Activated CD4-positive, CD25-positive, alpha-beta regulatory T cell treated with anti-CD3 and anti-CD28 coated beads, Interleukin-2, amount 50 U/mL, for 24 hours (primary cell): ENCODE measurements at regions not wholly inside any gene's neighbourhood (a gene's known extent, or its start where the extent isn't known, plus 50 kb on each side); places are given as distances from the start of the nearest gene placed in this dataset.
"Not testable (repeated sequence)": the region's sequence is repeated elsewhere in the genome, so short reads cannot be mapped to it uniquely, and the experiment has no call there.

Experiments used
- ATAC-seq, 2 donors: fragments of 150-1000 bp; cut with Tn5 transposase; one replicate each; pipeline ENCODE4 v1.10.0; 2021; ENCODE audit warnings: mild to moderate bottlenecking in 1 of 2, moderate library complexity in 1 of 2

DNA sequence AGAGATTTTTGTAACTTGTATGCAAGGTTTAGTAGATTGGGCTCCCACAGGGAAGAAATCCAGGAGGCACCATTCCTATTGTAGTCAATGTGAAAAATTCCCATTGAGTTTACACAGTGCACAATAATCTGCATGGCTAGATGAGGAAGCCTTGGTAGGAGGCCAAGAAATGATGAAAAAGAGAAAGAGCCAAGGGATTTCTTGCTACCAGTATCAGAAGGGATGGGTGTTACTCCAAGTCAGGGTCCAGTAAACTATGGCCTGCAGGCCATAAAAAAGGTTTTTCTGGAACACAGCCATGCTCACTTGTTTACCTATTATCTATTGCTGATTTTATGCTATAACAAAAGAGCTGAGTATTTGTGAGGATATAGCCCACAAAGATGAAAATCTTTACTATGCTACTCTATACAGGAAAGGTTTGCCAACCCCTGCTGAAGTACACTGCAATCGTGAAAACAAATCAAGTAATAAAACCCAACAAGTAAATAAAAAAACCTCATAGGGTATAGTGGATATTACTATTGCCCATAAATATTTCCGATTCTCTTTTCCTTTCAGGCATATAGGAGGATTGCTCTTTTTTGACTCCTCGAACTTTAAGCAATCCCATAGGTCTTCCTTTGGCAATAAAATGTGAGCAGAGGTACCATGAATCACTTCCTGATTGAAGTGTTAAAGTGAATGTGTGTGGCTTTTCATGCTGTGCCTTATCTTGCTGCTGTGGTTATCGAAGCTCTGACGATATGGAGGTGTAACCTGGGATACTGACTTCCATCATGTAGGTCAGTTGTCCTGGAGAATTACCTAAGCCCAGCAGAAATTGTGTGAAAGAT, 256.3 kb upstream of the MAGI2 start:
- no peak for ATAC-seq

DNA sequence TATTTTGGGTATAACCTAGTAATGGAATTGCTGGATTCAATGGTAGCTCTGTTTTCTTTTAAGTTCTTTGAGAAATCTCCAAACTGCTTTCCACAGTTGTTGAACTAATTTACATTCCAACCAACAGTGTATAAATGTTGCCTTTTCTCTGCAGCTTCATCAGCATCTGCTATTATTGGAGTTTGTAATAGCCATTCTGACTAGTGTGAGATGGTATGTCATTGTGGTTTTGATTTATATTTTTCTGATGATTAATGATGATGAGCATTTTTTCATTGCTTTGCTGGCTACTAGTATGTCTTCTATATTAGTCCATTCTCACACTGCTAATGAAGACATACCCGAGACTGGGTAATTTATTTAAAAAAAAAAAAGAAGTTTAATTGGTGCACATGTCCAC, 248.6 kb upstream of the MAGI2 start:
- ATAC-seq: no peak

DNA sequence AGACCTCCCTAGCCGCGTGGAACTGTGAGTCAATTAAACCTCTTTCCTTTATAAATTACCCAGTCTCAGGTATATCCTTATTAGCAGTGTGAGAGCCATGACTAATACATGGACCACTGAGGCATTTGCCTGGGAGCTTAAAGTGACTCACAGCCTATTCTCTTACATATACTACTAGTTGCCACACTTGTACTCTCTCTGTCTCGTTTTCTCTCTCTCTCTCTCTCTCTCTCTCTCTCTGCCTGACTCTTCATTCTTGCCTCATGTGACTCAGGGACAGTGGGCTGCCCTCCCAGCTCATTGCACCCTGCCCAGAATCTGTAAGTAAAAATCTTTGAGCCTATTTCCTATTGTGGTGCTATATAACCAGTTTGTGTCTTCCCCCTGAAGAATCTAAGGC, 238.5 kb upstream of the MAGI2 start:
- peak in 1 of 2 donors; percentile 53 for ATAC-seq

DNA sequence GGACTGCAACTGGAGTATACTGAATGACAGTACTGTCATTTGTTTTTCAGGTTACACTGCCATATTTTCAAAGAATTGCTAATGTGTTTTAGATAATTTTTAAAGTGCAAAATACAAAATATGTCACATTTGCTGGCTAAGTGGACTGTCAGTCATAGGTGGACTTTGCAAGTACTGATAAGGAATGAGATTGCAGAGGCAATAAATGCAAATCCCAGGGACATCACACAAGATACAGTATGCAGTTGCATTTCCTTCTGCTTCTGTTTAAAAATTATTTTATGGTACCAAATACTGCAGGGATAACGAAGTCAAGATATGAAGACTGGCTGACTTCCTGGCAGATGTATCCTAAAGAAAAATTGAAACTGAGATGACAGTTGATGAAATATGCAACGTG, 237.6 kb upstream of the MAGI2 start:
- no peak for ATAC-seq

DNA sequence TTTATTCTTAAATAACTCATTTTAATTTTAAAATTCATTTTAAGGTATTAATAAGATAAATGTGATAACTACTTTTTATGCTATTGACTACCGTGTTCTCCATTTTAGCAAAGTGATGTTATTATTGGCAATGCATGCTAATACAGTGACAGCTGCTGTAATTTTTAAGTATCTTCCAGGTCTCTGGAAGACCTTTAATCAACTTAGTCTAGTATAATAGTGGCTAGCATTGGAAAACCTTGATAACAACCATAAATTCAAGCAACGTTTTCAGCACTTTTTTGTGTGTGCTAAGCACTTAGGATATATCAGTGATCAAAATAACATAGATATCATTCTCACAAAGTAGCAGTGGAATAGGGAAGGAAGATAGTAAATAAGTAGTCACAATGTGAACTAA, 230.9 kb upstream of the MAGI2 start:
- ATAC-seq: no peak

DNA sequence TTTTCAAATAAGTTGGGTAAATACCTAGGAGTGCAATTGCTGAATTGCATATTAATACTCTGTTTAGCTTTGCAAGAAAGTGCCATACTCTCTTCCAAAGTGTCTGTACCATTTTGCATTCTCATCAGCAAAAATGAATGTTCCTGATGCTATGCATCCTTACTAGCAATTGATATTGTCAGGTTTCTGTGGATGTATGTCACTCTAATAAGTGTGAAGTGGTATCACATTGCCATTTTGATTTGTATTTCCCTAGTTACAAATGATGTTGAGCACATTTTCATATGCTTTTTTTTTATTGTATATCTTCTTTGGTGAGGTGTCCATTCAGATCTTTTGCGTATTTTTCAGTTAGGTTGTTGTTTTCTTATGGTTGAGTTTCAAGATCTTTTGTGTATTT, 230.4 kb upstream of the MAGI2 start:
- ATAC-seq: no peak

DNA sequence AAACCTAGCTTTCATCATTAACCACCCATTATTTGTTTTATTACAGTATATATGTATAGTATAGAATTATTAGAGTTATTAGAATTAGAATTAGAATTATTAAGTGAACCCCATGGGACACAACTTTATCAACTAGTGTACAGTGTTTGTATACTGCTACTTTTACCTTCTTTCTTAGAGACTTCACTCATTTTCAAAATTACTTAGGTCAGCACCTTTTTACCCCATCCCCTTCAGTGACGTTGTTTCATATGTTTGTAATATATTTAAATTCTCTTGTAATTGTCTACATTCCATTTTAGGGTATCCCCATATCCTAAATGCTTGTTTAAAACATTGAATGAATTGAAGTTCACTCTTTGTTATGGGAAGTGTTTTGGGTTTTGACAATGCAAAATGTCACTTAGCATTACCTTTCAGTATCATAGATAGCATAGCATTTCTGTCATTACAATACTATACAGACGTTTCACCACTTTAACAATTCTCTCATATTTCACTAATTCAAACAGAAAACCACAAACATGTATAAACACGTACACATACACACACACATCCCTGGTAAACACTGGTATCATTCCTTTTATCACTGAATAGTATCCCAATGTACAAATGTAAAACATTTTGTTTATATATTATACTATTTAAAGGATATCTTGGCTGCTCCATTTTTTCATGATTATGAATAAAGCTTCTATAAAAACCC, 229.9 kb upstream of the MAGI2 start:
- ATAC-seq: no peak

DNA sequence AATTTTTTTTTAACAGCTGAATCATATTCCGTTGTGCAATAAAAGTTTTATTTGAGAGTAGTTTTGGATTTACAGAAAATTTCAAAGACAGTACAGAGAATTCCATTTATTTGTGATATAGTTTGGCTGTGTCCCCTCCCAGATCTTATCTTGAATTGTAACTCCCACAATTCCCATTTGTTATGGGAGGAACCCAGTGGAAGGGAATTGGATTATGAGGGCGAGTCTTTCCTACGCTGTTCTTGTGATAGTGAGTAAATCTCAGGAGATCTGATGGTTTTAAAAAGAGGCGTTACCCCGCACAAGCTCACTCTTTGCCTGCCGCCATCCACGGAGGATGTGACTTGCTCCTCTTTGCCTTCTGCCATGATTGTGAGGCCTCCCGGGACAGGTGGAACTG, 228.0 kb upstream of the MAGI2 start:
- no peak for ATAC-seq

DNA sequence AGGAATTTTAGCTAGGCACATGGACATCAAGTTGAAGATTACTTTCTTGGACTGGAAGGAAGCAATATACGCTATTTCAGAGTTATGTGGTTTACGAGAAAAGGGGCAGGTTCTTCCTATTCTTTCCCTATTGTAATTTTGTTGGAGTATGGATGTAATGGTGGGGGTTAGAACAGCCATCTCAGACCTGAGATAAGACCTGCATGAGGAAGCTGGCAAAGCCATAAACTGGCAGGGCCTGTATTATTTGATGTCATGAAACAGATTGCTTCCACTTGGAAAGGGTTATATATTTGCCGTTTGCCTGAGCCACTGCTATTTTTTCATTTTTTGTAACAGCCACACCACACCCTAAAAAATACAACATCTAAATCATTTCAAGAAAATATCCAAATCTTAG, 220.5 kb upstream of the MAGI2 start:
- ATAC-seq: no peak

DNA sequence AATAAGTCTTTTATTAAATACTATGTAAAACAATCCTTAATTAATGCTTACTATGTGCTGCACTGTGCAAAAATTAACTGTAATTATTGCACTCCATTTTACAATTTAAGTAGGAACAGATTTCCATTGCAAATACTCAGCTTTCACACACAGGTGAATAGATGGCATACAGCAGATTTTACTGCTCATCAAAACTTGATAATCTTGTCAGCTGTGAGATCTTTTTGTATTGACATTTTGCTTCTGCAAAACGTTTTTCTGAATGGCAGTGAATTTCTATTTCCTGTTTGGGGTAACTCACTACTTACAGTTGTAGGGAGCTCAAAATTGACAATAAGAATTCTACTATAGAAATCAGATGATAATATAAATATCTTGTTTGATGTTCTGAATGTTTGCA, 220.0 kb upstream of the MAGI2 start:
- ATAC-seq: no peak

DNA sequence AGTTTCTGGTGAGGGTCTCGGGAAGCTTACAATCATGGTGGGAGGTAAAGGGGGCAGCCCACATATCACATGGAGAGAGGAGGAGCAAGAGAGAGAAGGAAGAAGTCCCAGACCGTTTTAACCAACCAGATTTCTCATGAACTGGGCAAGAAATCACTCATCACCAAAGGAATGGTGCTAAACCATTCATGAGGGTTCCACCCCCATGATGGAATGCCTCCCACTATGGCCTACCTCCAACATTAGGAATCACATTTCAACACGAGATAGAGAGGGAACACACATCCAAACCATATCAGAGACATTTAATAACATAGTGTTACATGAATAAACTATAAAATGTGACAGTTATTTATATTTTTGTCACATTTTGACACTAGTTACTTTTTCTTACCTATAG, 214.8 kb upstream of the MAGI2 start:
- no peak for ATAC-seq

DNA sequence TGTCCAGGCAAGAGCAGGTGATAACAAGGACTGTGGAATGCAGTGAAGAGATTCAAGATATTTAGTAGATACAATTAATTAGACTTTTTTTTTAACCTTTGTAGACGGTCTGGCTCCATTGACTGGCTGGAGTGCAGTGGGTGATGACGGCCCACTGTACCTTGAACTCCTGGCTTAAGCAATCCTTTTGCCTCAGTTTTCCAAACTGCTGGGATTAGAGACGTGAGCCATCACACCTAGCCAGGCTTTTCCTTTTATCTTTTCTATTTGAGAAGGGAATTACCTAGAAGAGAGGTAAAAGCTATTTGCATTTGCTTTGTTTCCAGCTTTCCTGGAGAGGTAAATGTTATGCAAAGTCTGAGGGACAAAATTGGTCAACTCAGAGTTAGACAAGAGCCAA, 213.0 kb upstream of the MAGI2 start:
- no peak for ATAC-seq

DNA sequence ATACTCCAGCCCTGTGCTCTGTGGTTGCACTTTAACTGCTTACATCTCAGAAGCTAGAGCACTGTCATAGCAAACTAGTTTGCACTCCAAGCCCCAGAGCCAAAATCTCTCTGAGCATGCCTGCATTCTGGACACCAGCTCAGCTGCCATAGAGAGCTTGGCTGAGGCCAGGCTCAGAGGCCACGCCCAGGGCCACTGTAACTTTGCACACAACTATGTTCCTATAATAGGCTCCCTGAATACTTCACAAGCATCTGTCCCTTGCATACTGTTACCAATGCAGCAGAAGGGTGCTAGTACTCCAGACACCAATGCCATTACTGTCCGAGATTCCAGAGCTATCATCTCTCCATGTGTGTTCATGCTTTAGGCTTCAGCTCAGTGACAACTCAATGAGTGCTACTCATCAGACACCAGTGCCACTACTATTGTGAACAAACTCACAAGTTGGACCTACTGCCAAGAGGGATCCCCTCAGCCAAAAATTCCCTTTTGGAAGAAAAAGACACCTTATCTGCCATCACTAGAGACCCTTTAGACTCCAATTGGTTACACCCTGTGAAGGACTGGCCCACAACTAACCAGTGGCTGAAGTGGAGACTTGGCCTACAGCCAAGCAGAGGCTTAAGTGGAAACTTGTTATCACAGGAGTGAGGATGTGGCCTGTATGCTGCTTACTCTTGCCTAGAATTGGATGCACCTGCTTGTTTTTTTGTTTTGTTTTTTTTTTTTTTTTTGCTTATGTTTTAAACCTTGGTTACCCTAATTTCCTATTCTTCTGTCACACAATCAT, 211.6 kb upstream of the MAGI2 start:
- no peak for ATAC-seq

DNA sequence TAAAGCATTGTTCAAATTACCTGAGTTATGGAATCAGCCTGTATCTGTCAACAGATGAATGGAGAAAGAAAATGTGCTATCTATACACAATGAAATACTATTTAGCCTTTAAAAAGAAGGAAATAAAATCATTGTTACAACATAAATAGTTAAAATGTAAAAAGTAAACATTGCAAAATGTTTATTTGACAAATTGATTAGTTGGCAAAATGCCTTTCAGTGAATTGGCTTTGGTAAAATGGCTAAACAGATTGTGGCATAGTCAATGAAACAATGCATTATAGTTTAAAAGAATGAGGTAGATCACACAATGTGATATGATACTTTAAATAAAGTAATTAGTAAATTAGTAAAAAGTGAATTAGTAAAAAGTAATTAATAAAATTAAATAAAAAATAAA, 204.8 kb upstream of the MAGI2 start:
- ATAC-seq: no peak

DNA sequence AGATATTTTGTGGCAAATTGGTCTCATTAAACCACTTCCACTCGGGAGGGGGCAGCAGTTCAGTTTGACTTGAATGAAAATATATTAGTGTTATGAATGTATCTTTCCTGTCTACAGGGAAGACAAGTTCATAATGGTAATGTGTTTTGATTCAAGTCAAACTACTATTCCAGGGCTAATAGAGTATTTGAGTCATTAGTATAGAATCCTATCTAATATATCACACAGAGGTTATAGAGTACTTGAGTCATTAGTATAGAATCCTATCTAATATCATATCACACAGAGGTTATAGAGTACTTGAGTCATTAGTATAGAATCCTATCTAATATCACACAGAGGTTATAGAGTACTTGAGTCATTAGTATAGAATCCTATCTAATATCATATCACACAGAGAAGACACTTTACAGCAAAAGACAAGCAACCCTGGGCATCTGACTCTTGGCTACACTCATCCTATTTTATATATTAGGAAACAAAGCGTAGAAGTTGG, 199.7 kb upstream of the MAGI2 start:
- ATAC-seq: no peak

DNA sequence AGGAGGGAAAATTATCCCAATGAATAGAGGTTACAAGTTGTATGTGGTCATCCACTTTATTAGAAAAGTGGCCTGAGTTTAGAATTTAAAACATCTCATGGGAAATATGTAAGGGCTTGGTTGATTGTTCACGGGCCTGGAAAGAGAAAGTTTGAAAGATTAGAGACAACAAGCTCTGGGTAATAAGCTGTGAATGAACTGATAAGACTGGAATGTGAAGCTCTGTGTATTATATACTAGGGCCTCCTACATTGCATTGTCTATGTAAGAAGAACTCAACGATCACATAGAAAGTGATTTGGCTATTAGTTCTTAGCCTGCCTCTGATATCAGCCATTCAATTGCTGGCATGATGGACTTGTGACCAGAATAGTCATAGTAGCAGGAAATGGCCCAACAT, 199.2 kb upstream of the MAGI2 start:
- no peak for ATAC-seq

DNA sequence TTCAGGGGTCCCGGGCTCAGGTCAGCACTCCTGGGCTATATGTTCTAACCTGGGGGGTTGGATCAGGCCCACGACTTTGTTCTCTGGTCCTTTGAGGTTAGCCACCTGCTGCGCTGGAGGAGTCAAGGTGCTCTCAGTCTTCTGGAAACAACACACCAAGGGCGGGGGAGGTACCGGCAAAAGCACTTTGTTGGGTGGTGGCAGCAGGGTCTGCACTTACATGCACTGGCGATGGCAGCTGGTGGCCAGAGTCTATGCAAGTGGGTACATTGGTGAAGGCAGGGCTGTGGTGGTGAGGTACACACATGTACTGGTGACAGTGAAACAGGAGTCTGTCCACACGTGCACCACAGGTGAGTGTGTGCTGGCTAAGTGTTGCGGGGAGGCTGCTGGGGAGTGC, 194.2 kb upstream of the MAGI2 start:
- ATAC-seq: no peak

DNA sequence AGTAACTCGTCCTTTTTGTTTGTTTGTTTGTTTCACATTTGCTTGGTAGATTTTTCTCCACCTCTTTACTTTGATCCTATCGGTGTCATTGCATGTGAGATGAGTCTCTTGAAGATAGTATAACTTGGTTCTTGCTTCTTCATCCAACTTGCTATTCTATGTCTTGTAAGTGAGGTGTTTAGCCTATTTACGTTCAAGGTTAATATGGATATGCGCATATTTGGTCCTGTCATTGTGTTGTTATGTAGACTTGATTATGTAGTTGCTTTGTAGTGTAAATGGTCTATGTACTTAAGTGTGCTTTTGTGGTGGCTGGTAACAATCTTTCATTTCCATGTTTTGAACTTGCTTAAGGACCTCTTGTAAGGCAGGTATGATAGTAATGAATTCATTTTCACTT, 192.8 kb upstream of the MAGI2 start:
- ATAC-seq: no peak

DNA sequence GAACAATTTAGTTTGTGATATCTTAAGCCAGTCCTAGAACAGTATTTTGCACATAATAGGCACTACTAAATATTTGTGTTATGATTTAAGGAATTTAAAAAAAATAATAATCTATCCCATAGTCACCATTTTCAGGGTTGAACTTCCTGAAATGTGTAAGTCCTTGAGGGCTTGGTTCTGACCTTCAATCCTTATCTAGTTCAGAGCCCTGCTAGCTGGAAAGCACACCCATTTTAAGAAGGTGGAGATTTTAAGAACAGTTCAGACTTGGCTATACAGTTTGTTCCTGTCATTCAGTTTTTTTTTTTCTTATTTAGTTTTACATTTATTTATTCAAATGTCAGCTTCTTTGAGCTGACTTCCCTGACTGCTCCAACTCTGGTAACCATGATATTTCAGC, 183.4 kb upstream of the MAGI2 start:
- no peak for ATAC-seq

DNA sequence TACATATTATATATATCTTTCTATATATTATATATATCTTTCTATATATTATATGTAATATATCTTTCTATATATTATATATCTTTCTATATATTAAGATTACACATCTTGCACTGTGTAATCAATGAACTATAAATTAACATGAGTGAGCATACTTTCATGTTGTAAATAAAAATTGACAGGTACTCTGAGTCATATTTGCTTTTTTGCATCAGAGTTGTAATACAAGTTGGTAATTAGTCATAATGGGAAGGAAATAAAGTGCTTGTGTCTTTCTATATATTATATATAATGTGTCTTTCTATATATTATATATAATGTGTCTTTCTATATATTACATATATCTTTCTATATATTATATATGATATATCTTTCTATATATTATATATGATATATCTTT, 172.5 kb upstream of the MAGI2 start:
- ATAC-seq: not testable (repeated sequence)

DNA sequence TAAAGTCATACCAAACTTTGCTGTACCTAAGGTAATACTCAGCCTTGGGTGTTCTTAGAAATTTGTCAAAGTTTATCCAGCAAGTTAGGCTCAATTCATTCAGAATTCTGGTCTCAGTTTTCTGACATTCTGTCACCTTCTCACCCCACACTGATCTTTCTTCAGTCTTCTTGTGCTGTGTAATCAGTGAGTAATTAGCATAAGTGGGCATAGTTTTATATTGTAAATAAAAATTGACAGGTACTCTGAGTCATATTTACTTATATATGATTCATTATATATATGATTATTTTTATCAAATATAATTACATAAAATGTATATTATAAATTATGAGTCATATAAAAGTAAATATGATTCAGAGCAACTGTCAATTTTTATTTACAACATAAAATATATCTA, 170.9 kb upstream of the MAGI2 start:
- ATAC-seq: no peak

DNA sequence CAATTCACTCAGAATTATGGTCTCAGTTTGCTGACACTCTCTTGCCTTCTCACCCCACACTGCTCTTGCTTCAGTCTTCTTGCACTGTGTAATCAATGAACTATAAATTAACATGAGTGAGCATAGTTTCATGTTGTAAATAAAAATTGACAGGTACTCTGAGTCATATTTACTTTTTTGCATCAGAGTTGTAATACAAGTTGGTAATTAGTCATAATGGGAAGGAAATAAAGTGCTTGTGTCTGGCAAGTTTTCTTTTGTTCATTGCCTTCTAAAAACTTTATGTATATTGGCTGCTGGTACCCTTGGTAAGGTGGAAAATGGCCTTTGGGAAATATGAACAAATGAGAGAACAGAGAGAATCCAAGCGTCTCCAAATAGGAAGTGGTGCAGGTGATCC, 169.3 kb upstream of the MAGI2 start:
- no peak for ATAC-seq

DNA sequence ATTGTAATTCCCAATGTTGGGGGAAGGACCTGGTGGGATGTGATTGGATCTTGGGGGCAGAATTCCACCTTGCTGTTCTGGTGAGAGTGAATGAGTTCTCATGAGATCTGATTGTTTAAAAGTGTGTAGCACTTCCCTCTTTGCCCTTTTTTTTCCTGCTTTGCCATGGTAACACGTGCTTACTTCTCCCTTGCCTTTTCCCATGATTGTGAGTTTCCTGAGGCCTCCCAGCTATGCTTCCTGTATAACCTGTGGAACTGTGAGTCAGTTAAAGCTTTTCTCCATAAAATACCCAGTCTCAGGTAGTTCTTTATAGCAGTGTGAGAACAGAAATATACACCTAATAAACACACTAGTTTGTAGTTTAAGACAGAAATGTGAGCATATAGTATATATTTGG, 166.8 kb upstream of the MAGI2 start:
- no peak for ATAC-seq

DNA sequence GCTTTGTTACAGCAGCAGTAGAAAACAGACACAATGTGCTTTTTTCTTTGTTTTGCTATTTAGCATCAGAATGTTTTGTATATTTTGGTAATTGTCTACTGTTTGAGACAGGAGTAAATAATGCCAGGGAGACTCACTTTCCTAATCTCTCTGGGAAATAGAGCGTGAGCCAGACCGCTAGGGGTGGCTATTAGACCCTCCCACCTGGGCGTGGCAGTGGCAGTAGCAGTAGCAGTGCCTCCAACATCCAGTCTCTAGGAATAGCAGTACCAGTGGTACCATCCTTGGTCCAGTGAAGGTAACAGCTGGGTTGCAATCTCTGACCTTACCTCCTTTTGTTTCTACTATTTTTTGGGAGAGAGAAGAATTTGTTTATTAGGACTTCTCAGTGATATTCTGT, 165.7 kb upstream of the MAGI2 start:
- ATAC-seq: no peak
